Upper lobe of left lung (tissue), 4 donors: ENCODE measurements at regions not wholly inside any gene's neighbourhood (a gene's known extent, or its start where the extent isn't known, plus 50 kb on each side); places are given as distances from the start of the nearest gene placed in this dataset.

ENCODE experiments used
- EP300 ChIP-seq, 4 donors: sonication (generic); formaldehyde crosslinking; IDR thresholded peaks; one replicate each; pipeline ENCODE4 v1.5.1; 2017; ENCODE audit warnings: antibody characterized with exemption in 4 of 4, control low read depth in 2 of 4
- POLR2A ChIP-seq, 4 donors: fragments of 450-650 bp; IDR thresholded peaks; one replicate each; pipeline ENCODE4 v1.5.1; 2016 to 2017; ENCODE audit warnings: antibody characterized with exemption in 4 of 4, mild to moderate bottlenecking in 2 of 4
- TF ChIP-seq, protein P1 (sequence below), 6 experiments: fragments of 450-650 bp in 4 of 6; fragments of 200-600 bp in 2 of 6; sonication (generic) in 2 of 6; IDR thresholded peaks; one replicate each; pipeline ENCODE4 v1.5.1; 2016 to 2019; ENCODE audit warnings: antibody characterized with exemption in 6 of 6

DNA sequence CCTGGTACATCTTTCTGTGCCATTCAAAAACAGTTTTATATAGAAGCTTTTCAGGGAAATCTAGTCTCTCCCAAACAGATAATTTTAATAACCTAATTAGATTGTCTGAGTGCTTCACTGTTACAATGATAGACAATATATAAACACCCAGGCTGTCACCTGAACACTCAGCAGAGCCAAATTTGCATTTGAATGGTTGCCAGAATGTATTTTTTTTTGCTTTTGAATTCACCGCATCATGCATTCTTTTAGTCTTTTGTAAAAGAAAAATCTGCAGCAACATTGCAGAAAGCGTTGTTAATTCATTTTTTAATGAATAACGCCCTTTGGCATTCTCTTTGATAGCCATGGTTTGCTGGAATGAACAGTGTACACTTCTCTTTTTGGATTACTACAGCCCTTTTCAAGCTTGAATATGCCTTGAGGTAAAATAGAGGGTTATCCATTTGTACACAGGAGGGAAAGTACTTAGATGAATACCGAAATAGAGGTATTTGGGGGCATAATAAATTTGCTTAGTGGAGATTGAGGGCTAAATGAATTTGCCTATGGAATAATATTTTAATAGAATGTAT is 175.0 kb upstream of the EPHA5 start:
- TF ChIP-seq, protein P1, sequence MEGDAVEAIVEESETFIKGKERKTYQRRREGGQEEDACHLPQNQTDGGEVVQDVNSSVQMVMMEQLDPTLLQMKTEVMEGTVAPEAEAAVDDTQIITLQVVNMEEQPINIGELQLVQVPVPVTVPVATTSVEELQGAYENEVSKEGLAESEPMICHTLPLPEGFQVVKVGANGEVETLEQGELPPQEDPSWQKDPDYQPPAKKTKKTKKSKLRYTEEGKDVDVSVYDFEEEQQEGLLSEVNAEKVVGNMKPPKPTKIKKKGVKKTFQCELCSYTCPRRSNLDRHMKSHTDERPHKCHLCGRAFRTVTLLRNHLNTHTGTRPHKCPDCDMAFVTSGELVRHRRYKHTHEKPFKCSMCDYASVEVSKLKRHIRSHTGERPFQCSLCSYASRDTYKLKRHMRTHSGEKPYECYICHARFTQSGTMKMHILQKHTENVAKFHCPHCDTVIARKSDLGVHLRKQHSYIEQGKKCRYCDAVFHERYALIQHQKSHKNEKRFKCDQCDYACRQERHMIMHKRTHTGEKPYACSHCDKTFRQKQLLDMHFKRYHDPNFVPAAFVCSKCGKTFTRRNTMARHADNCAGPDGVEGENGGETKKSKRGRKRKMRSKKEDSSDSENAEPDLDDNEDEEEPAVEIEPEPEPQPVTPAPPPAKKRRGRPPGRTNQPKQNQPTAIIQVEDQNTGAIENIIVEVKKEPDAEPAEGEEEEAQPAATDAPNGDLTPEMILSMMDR (IDR thresholded peaks at IDR 0.05), result no peak
- TF ChIP-seq EP300 (IDR thresholded peaks at IDR 0.05) (no peak), POLR2A (IDR thresholded peaks at IDR 0.05) (no peak)
